Testis (tissue), 2 donors: ENCODE measurements at regions not wholly inside any gene's neighbourhood (a gene's known extent, or its start where the extent isn't known, plus 50 kb on each side); places are given as distances from the start of the nearest gene placed in this dataset.

Experiments used
- DNase-seq: peaks from one replicate; pipeline ENCODE4 v3.0.0-alpha.2; 2019
- H3K27ac ChIP-seq, 2 donors: fragments of 200-600 bp; sonication (generic); one replicate each; pipeline ENCODE4 v1.5.1; 2019
- H3K27me3 ChIP-seq: fragments of 200-600 bp; sonication (generic); one replicate; pipeline ENCODE4 v1.5.1; 2019
- H3K36me3 ChIP-seq: fragments of 200-600 bp; sonication (generic); one replicate; pipeline ENCODE4 v1.5.1; 2017; ENCODE audit warnings: low read depth; ENCODE audit errors: missing control alignments
- H3K4me1 ChIP-seq: fragments of 200-600 bp; sonication (generic); one replicate; pipeline ENCODE4 v1.5.1; 2019
- H3K4me3 ChIP-seq, 2 donors: fragments of 200-600 bp; sonication (generic); one replicate each; pipeline ENCODE4 v1.5.1; 2017 to 2019
- H3K9me3 ChIP-seq: fragments of 200-600 bp; sonication (generic); one replicate; pipeline ENCODE4 v1.5.1; 2017
- CTCF ChIP-seq, 3 experiments: fragments of 450-650 bp in 2 of 3; fragments of 200-600 bp in 1 of 3; sonication (generic) in 1 of 3; IDR thresholded peaks; one replicate each; pipeline ENCODE4 v1.5.1; 2016 to 2019; ENCODE audit warnings: antibody characterized with exemption in 3 of 3, mild to moderate bottlenecking in 2 of 3, moderate library complexity in 1 of 3
- POLR2A ChIP-seq: fragments of 450-650 bp; IDR thresholded peaks from one replicate; pipeline ENCODE4 v1.6.1; 2017; ENCODE audit warnings: antibody characterized with exemption, mild to moderate bottlenecking, moderate library complexity
- WGBS, 2 donors: methylation state at CpG; one replicate each; pipeline ENCODE4 v1.1.5; 2018; 5-methylcytosine and 5-hydroxymethylcytosine counted together
- intact Hi-C: fragments of 100-400 bp; cut with DNase I; formaldehyde crosslinking; loops from one replicate; pipeline ENCODE4 v1.15.1; 2023; ENCODE audit warnings: low total_unique reads

- H3K36me3 ChIP-seq: no peaks in the 10 kb centered on the region
- TF ChIP-seq CTCF (IDR thresholded peaks at IDR 0.05) (no peak), POLR2A (no peak)
- no peaks in the 10 kb centered on the region for H3K9me3 ChIP-seq
- no peak overlapping the region for H3K27ac ChIP-seq
- no peaks in the 10 kb centered on the region for H3K4me1 ChIP-seq
- DNase-seq: no peak
- H3K27me3 ChIP-seq: no peaks in the 10 kb centered on the region
- intact Hi-C loops: no loop called here
- H3K4me3 ChIP-seq: no peak overlapping the region
- 79 to 81% methylated on average over 4 of the region's 4 CpGs for WGBS, 2 donors
Measured at GRCh38 chr11:60592601-60593000, 77.4 kb downstream of the MS4A13 start.

- Histone ChIP-seq H3K36me3 (no peaks in the 10 kb centered on the region), H3K27me3 (no peaks in the 10 kb centered on the region), H3K4me1 (no peaks in the 10 kb centered on the region), H3K9me3 (no peaks in the 10 kb centered on the region), H3K4me3 (no peak overlapping the region), H3K27ac (no peak overlapping the region)
- WGBS, 2 donors: 58 to 72% methylated on average over 4 of the region's 4 CpGs
- TF ChIP-seq CTCF (IDR thresholded peaks at IDR 0.05) (no peak), POLR2A (no peak)
- no peak for DNase-seq
- intact Hi-C loops: no loop called here
Measured at GRCh38 chr11:60594998-60595642, 79.9 kb downstream of the MS4A13 start.

- intact Hi-C loops: no loop called here
Measured at GRCh38 chr11:60607483-60607882, 91.9 kb upstream of the MS4A8 start.

GRCh38 chr11:60609632-60610031, 89.8 kb upstream of the MS4A8 start:
- TF ChIP-seq CTCF (IDR thresholded peaks at IDR 0.05): no peak
- no peak for TF ChIP-seq POLR2A
- 76 to 81% methylated on average over 3 of the region's 3 CpGs for WGBS, 2 donors
- intact Hi-C loops: no loop called here
- no peaks in the 10 kb centered on the region for H3K9me3 ChIP-seq
- no peak overlapping the region for H3K27ac ChIP-seq
- H3K27me3 ChIP-seq: no peaks in the 10 kb centered on the region
- no peaks in the 10 kb centered on the region for H3K36me3 ChIP-seq
- DNase-seq: no peak
- H3K4me3 ChIP-seq: no peak overlapping the region
- H3K4me1 ChIP-seq: no peaks in the 10 kb centered on the region

More at GRCh38 chr11:60607483-60607882, 91.9 kb upstream of the MS4A8 start:
- Histone ChIP-seq H3K4me1 (no peaks in the 10 kb centered on the region), H3K9me3 (no peaks in the 10 kb centered on the region), H3K27ac (no peak overlapping the region), H3K4me3 (no peak overlapping the region), H3K36me3 (no peaks in the 10 kb centered on the region), H3K27me3 (no peaks in the 10 kb centered on the region)
- no peak for DNase-seq
- WGBS, 2 donors: 89 to 94% methylated on average over 3 of the region's 3 CpGs
- TF ChIP-seq POLR2A (no peak), CTCF (IDR thresholded peaks at IDR 0.05) (peak in 2 of 3 experiments; percentile 24 to 27)

- H3K36me3 ChIP-seq: no peaks in the 10 kb centered on the region
- no peaks in the 10 kb centered on the region for H3K9me3 ChIP-seq
- intact Hi-C loops: no loop called here
- H3K27ac ChIP-seq: no peak overlapping the region
- no peaks in the 10 kb centered on the region for H3K27me3 ChIP-seq
- no peaks in the 10 kb centered on the region for H3K4me1 ChIP-seq
- no peak for DNase-seq
- TF ChIP-seq POLR2A (no peak), CTCF (IDR thresholded peaks at IDR 0.05) (no peak)
- H3K4me3 ChIP-seq: no peak overlapping the region
- 76 to 84% methylated on average over 1 of the region's 1 CpG for WGBS, 2 donors
Measured at GRCh38 chr11:60610702-60611101, 88.7 kb upstream of the MS4A8 start.
